ENCODE measurements at regions not wholly inside any gene's neighbourhood (a gene's known extent, or its start where the extent isn't known, plus 50 kb on each side); places are given as distances from the start of the nearest gene placed in this dataset.

- no peaks in the 10 kb centered on the region for H3K36me3 Mint-ChIP-seq (ENCODE audit: low read depth)
- no peak overlapping the region for H3K4me3 Mint-ChIP-seq
- no peaks in the 10 kb centered on the region for H3K27me3 Mint-ChIP-seq
- no peaks in the 10 kb centered on the region for H3K4me1 Mint-ChIP-seq
- H3K27ac Mint-ChIP-seq: no peak overlapping the region
- H3K9me3 Mint-ChIP-seq: no peaks in the 10 kb centered on the region
- DNase-seq (no peak), ATAC-seq (no peak)
Measured at GRCh38 chr1:60751306-60751705, 331.1 kb upstream of the NFIA start.

DNA sequence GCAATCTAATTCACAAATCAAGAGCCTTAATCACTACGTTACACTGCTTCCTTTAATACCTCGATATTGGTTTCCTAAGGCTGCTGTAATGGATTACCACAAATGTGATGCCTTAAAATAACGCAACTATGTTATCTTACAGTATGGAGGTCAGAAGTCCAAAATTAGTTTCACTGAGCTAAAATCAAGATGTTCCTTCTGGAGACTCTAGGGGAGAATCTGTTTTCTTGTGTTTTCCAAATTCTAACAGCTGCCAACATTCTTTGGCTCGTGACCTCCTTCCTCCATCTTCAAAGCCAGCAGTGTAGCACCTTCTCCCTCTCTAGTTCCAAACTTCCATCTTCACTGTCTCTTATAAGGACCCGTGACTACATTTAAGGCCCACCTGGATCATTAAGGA, 335.0 kb upstream of the NFIA start:
- ATAC-seq: no peak
- no peaks in the 10 kb centered on the region for H3K4me1 Mint-ChIP-seq
- DNase-seq: no peak
- H3K9me3 Mint-ChIP-seq: no peaks in the 10 kb centered on the region
- no peaks in the 10 kb centered on the region for H3K36me3 Mint-ChIP-seq (ENCODE audit: low read depth)
- H3K4me3 Mint-ChIP-seq: no peak overlapping the region
- H3K27me3 Mint-ChIP-seq: no peaks in the 10 kb centered on the region
- no peak overlapping the region for H3K27ac Mint-ChIP-seq

DNA sequence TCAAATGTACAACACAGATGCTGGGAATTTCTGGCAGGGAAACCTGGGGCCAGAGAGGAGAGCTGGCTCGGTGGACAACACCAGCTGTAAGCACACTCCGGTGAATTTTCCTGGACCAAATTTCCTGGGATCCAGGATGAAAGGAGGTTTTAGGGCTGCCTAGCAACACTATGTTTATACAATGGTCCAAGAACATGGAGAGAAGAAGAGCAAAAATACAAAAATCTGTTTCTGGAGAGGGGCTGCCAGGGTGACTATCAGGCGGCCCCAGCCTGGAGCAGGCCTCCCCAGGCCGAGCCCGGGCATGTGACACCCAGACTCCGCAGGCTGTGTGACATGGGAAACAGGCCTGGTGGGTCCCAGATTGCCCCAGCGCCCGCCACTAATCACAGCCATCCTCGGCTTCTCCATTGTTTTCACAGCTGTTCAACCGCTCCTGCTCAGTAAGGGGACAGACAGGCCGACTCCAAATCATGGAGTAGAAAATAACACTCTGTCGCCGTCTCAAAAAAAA, 336.0 kb upstream of the NFIA start:
- Mint-ChIP-seq H3K36me3 (ENCODE audit: low read depth) (no peaks in the 10 kb centered on the region), H3K9me3 (no peaks in the 10 kb centered on the region), H3K4me1 (no peaks in the 10 kb centered on the region), H3K27me3 (no peaks in the 10 kb centered on the region), H3K27ac (no peak overlapping the region), H3K4me3 (no peak overlapping the region)
- ATAC-seq (no peak), DNase-seq (no peak)

GRCh38 chr1:60745484-60745883, 336.9 kb upstream of the NFIA start:
- no peak for ATAC-seq
- H3K27me3 Mint-ChIP-seq: no peaks in the 10 kb centered on the region

DNA sequence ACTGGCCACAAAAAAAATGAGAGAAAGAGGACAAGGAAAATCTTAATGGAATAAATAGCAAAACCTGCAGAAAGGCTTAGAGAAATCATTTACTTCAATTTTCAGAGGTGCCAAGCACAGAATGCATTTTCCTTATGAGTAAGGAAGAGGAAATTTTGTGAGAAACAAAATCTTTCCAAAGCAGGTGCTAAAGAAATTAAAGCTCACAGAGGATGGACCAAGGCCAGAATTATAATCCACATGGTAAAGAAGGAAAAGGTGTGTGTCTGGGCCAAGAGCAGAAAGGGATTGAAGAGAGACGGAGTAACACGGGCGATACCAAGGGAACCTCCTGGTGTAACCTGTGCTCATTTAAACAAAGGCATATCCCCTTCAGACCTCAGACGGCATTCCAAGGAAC, 340.0 kb upstream of the NFIA start:
- no peaks in the 10 kb centered on the region for H3K27me3 Mint-ChIP-seq
- ATAC-seq (no peak), DNase-seq (no peak)
- H3K36me3 Mint-ChIP-seq (ENCODE audit: low read depth): no peaks in the 10 kb centered on the region
- H3K4me1 Mint-ChIP-seq: no peaks in the 10 kb centered on the region
- no peak overlapping the region for H3K4me3 Mint-ChIP-seq
- H3K27ac Mint-ChIP-seq: no peak overlapping the region
- H3K9me3 Mint-ChIP-seq: no peaks in the 10 kb centered on the region

More at GRCh38 chr1:60745484-60745883, 336.9 kb upstream of the NFIA start:
- Mint-ChIP-seq H3K4me3 (no peak overlapping the region), H3K9me3 (no peaks in the 10 kb centered on the region), H3K36me3 (ENCODE audit: low read depth) (no peaks in the 10 kb centered on the region), H3K4me1 (no peaks in the 10 kb centered on the region), H3K27ac (no peak overlapping the region)
- no peak for DNase-seq

- no peak overlapping the region for H3K4me3 Mint-ChIP-seq
- no peak for DNase-seq
- ATAC-seq: no peak
- H3K27ac Mint-ChIP-seq: no peak overlapping the region
- no peaks in the 10 kb centered on the region for H3K27me3 Mint-ChIP-seq
- H3K4me1 Mint-ChIP-seq: no peaks in the 10 kb centered on the region
- H3K36me3 Mint-ChIP-seq (ENCODE audit: low read depth): no peaks in the 10 kb centered on the region
- H3K9me3 Mint-ChIP-seq: no peaks in the 10 kb centered on the region
Measured at GRCh38 chr1:60740154-60740553, 342.2 kb upstream of the NFIA start.

DNA sequence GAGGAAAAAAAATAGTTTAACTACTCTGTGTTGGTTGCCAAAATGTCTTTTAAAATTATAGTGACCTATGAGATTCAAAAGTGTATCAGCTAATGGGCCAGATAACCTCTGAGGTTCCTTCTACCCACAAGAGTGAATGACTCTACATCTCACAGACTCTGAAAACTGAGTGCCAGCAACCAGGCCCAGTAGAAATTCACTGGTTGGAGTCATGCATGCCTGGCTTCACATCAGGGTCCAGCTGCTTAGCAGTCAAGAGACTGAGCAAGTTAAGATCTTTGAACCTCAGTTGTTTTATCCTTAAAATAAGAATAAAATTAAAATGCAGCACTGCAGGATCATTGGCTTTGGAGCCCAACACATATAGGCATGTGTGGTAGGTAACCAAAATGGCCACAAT, 342.6 kb upstream of the NFIA start:
- ATAC-seq (no peak), DNase-seq (no peak)
- H3K27me3 Mint-ChIP-seq: no peaks in the 10 kb centered on the region

DNA sequence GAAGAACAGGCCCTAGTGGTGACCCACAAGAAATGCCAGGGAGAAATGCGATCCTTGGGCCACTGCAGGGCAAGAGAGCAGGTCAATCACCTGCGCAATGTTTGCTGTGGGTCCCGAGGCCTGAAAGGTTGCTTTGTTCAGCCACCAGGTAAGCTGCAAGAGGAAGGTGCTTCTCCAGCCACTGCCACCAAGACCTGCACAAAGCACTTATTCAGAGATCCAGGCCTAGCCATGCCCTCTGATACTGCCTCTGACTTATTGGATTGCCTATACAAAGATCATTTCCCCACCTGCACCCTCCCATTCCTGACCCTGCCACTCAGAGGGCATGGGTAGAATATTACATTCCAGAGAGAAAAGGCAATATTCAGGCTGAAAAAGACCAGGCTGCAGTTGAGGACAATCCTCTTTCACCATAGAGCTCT, 349.4 kb upstream of the NFIA start:
- H3K4me3 Mint-ChIP-seq: no peak overlapping the region
- no peaks in the 10 kb centered on the region for H3K36me3 Mint-ChIP-seq (ENCODE audit: low read depth)
- ATAC-seq: no peak

More for the DNA sequence above, 342.6 kb upstream of the NFIA start:
- H3K4me3 Mint-ChIP-seq: no peak overlapping the region
- no peaks in the 10 kb centered on the region for H3K4me1 Mint-ChIP-seq
- H3K27ac Mint-ChIP-seq: no peak overlapping the region
- no peaks in the 10 kb centered on the region for H3K9me3 Mint-ChIP-seq
- no peaks in the 10 kb centered on the region for H3K36me3 Mint-ChIP-seq (ENCODE audit: low read depth)

GRCh38 chr1:60731321-60731720, 351.0 kb upstream of the NFIA start:
- Mint-ChIP-seq H3K27me3 (peaks cover 4% of the 10 kb centered on the region), H3K9me3 (no peaks in the 10 kb centered on the region), H3K4me1 (no peaks in the 10 kb centered on the region), H3K36me3 (ENCODE audit: low read depth) (no peaks in the 10 kb centered on the region), H3K4me3 (no peak overlapping the region), H3K27ac (no peak overlapping the region)
- DNase-seq (no peak), ATAC-seq (no peak)

More for the DNA sequence above, 349.4 kb upstream of the NFIA start:
- Mint-ChIP-seq H3K4me1 (no peaks in the 10 kb centered on the region), H3K27ac (no peak overlapping the region), H3K9me3 (no peaks in the 10 kb centered on the region), H3K27me3 (peaks cover 4% of the 10 kb centered on the region)
- DNase-seq: no peak

- Mint-ChIP-seq H3K4me3 (no peak overlapping the region), H3K36me3 (ENCODE audit: low read depth) (no peaks in the 10 kb centered on the region), H3K4me1 (no peaks in the 10 kb centered on the region), H3K27ac (no peak overlapping the region), H3K27me3 (peaks cover 4% of the 10 kb centered on the region), H3K9me3 (no peaks in the 10 kb centered on the region)
- ATAC-seq (no peak), DNase-seq (no peak)
Measured at GRCh38 chr1:60727552-60727951, 354.8 kb upstream of the NFIA start.

DNA sequence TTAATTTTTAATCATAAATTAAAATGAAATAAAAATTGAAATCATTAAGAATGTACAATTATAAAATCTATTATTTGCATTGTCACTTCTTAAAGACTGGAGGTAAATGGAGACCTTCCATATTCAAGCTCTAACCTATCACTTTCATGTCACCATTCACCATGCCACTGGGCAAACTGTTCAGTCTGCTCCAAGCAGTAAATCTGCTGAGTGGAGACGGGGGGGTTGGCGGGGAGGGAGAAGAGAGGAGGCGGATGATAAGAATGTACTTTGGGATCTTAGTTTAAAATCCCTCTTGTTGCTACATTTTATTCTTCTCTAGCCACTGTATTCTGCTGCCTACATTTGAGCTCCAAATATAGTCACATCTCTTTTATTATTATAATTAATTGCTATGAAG, 365.9 kb upstream of the NFIA start:
- no peaks in the 10 kb centered on the region for H3K27me3 Mint-ChIP-seq
- H3K27ac Mint-ChIP-seq: no peak overlapping the region
- H3K9me3 Mint-ChIP-seq: peaks cover 7% of the 10 kb centered on the region
- ATAC-seq (no peak), DNase-seq (no peak)
- no peaks in the 10 kb centered on the region for H3K36me3 Mint-ChIP-seq (ENCODE audit: low read depth)
- H3K4me3 Mint-ChIP-seq: no peak overlapping the region
- no peaks in the 10 kb centered on the region for H3K4me1 Mint-ChIP-seq

- H3K4me1 Mint-ChIP-seq: no peaks in the 10 kb centered on the region
- no peak for DNase-seq
- H3K9me3 Mint-ChIP-seq: peaks cover 11% of the 10 kb centered on the region
- no peaks in the 10 kb centered on the region for H3K36me3 Mint-ChIP-seq (ENCODE audit: low read depth)
- H3K27me3 Mint-ChIP-seq: no peaks in the 10 kb centered on the region
- H3K4me3 Mint-ChIP-seq: no peak overlapping the region
- ATAC-seq: no peak
- H3K27ac Mint-ChIP-seq: no peak overlapping the region
Measured at GRCh38 chr1:60715970-60716369, 366.4 kb upstream of the NFIA start.

DNA sequence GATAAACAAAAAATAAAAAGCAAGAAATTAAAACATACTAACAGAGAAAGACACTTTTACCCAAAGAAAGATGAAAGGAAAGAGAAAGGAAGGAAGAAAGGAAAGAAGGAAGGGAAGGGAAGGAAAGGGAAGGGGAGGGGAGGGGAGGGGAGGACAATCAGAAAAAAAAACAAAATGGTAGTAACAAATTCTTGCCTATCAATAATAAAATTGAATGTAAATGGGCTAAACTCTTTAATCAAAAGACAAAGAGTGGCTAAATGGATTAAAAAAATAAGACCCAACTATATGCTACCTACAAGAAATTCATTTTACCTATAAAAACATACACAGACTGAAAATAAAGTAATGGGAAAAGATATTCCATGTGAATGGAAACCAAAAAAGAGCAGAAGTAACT, 372.9 kb upstream of the NFIA start:
- DNase-seq: no peak
- H3K4me1 Mint-ChIP-seq: no peaks in the 10 kb centered on the region
- H3K36me3 Mint-ChIP-seq (ENCODE audit: low read depth): no peaks in the 10 kb centered on the region
- ATAC-seq: no peak
- H3K9me3 Mint-ChIP-seq: peaks cover 23% of the 10 kb centered on the region
- H3K4me3 Mint-ChIP-seq: no peak overlapping the region
- H3K27me3 Mint-ChIP-seq: peaks cover 2% of the 10 kb centered on the region
- H3K27ac Mint-ChIP-seq: no peak overlapping the region

- no peaks in the 10 kb centered on the region for H3K4me1 Mint-ChIP-seq
- H3K27me3 Mint-ChIP-seq: peaks cover 2% of the 10 kb centered on the region
- DNase-seq (no peak), ATAC-seq (no peak)
- H3K4me3 Mint-ChIP-seq: no peak overlapping the region
- H3K36me3 Mint-ChIP-seq (ENCODE audit: low read depth): no peaks in the 10 kb centered on the region
- peaks cover 5% of the 10 kb centered on the region for H3K9me3 Mint-ChIP-seq
- no peak overlapping the region for H3K27ac Mint-ChIP-seq
Measured at GRCh38 chr1:60705026-60705425, 377.3 kb upstream of the NFIA start.

- Mint-ChIP-seq H3K27me3 (no peaks in the 10 kb centered on the region), H3K36me3 (ENCODE audit: low read depth) (no peaks in the 10 kb centered on the region), H3K4me1 (no peaks in the 10 kb centered on the region), H3K4me3 (no peak overlapping the region), H3K9me3 (peaks cover 1% of the 10 kb centered on the region), H3K27ac (no peak overlapping the region)
- no peak for ATAC-seq
- no peak for DNase-seq
Measured at GRCh38 chr1:60703155-60703554, 379.2 kb upstream of the NFIA start.

GRCh38 chr1:60699325-60699724, 383.0 kb upstream of the NFIA start:
- no peak for DNase-seq
- Mint-ChIP-seq H3K9me3 (peaks cover 4% of the 10 kb centered on the region), H3K36me3 (ENCODE audit: low read depth) (no peaks in the 10 kb centered on the region), H3K4me3 (no peak overlapping the region), H3K27ac (no peak overlapping the region), H3K4me1 (no peaks in the 10 kb centered on the region), H3K27me3 (peaks cover 2% of the 10 kb centered on the region)
- no peak for ATAC-seq

Measured in activated naive CD8-positive, alpha-beta T cell treated with anti-CD3 and anti-CD28 coated beads, Interleukin-2, amount 50 U/mL, for 24 hours (primary cell).